GM23338 (cell line): ENCODE measurements at regions not wholly inside any gene's neighbourhood (a gene's known extent, or its start where the extent isn't known, plus 50 kb on each side); places are given as distances from the start of the nearest gene placed in this dataset.

Experiments used
- ATAC-seq: fragments of 200-7000 bp; cut with Tn5 transposase; 3 replicates; pipeline ENCODE4 v1.9.1; 2020
- DNase-seq: peaks from one replicate; pipeline ENCODE4 v3.0.0-alpha.2; 2015; ENCODE audit warnings: low spot score
- H2AFZ ChIP-seq: fragments of 200-600 bp; sonication (generic); 2 replicates; pipeline ENCODE4 v1.8.0; 2016; ENCODE audit warnings: antibody characterized with exemption, mild to moderate bottlenecking, moderate library complexity
- H3F3A ChIP-seq: fragments of 200-600 bp; sonication (generic); replicated peaks from 2 replicates; pipeline ENCODE4 v1.8.0; 2017; ENCODE audit warnings: antibody characterized with exemption, mixed run types, low read depth
- H3K27ac ChIP-seq: fragments of 200-600 bp; sonication (generic); 2 replicates; pipeline ENCODE4 v1.6.1; 2016; ENCODE audit warnings: low read depth
- H3K27me3 ChIP-seq: fragments of 200-600 bp; sonication (generic); 2 replicates; pipeline ENCODE4 v1.8.0; 2016; ENCODE audit warnings: mild to moderate bottlenecking, mixed run types, moderate library complexity; ENCODE audit not compliant: insufficient read depth
- H3K36me3 ChIP-seq: fragments of 200-600 bp; sonication (generic); 2 replicates; pipeline ENCODE4 v1.8.0; 2016; ENCODE audit warnings: mild to moderate bottlenecking; ENCODE audit not compliant: insufficient read depth
- H3K4me1 ChIP-seq: fragments of 200-600 bp; sonication (generic); 2 replicates; pipeline ENCODE4 v1.8.0; 2016; ENCODE audit warnings: mild to moderate bottlenecking, moderate library complexity; ENCODE audit not compliant: insufficient read depth
- H3K4me2 ChIP-seq: fragments of 200-600 bp; sonication (generic); 2 replicates; pipeline ENCODE4 v1.7.1; 2017; ENCODE audit warnings: mixed run types
- H3K4me3 ChIP-seq: fragments of 200-600 bp; sonication (generic); 2 replicates; pipeline ENCODE4 v1.6.1; 2016; ENCODE audit warnings: mixed run types
- H3K79me2 ChIP-seq: fragments of 200-600 bp; sonication (generic); replicated peaks from 2 replicates; pipeline ENCODE4 v1.8.0; 2017; ENCODE audit warnings: mild to moderate bottlenecking; ENCODE audit not compliant: insufficient read depth
- H3K9me2 ChIP-seq: fragments of 200-600 bp; sonication (generic); 2 replicates; pipeline ENCODE4 v1.8.0; 2017; ENCODE audit not compliant: insufficient read depth
- H4K20me1 ChIP-seq: fragments of 200-600 bp; sonication (generic); replicated peaks from 2 replicates; pipeline ENCODE4 v1.8.0; 2017; ENCODE audit warnings: mild to moderate bottlenecking; ENCODE audit not compliant: insufficient read depth
- H3K27ac Mint-ChIP-seq: 2 replicates; pipeline ENCODE4 v1.8.0; 2020; ENCODE audit warnings: inconsistent platforms, mild to moderate bottlenecking, moderate library complexity, mixed read lengths
- H3K27me3 Mint-ChIP-seq: 3 replicates; pipeline ENCODE4 v1.8.0; 2022; ENCODE audit warnings: low read depth, mild to moderate bottlenecking, moderate library complexity, mixed read lengths, inconsistent platforms; ENCODE audit not compliant: insufficient read depth, poor library complexity
- H3K36me3 Mint-ChIP-seq: 3 replicates; pipeline ENCODE4 v1.8.0; 2021; ENCODE audit warnings: low read depth, mild to moderate bottlenecking, inconsistent platforms, moderate library complexity, mixed read lengths
- H3K4me1 Mint-ChIP-seq: 3 replicates; pipeline ENCODE4 v1.8.0; 2020; ENCODE audit warnings: mild to moderate bottlenecking, inconsistent platforms, mixed read lengths
- H3K4me3 Mint-ChIP-seq: 3 replicates; pipeline ENCODE4 v1.8.0; 2021; ENCODE audit warnings: moderate library complexity, mild to moderate bottlenecking, inconsistent platforms, mixed read lengths
- H3K9me3 Mint-ChIP-seq: 3 replicates; pipeline ENCODE4 v1.8.0; 2020; ENCODE audit warnings: moderate library complexity, mild to moderate bottlenecking, inconsistent platforms, mixed read lengths
- CREB1 ChIP-seq: fragments of 250-450 bp; sonication (Bioruptor Pico); IDR thresholded peaks from 2 replicates; pipeline ENCODE4 v1.5.0; 2020; ENCODE audit warnings: low read depth, mild to moderate bottlenecking, moderate library complexity
- EZH2 ChIP-seq: fragments of 200-600 bp; sonication (generic); IDR thresholded peaks from one replicate; pipeline ENCODE4 v1.8.0; 2017; ENCODE audit warnings: antibody characterized with exemption, mild to moderate bottlenecking, low read depth; ENCODE audit not compliant: unreplicated experiment
- EZH2phosphoT487 ChIP-seq: fragments of 200-600 bp; sonication (generic); IDR thresholded peaks from one replicate; pipeline ENCODE4 v1.8.1; 2018; ENCODE audit warnings: antibody characterized with exemption; ENCODE audit not compliant: unreplicated experiment
- JUNB ChIP-seq: IDR thresholded peaks from one replicate; pipeline ENCODE4 v1.6.1; 2016; ENCODE audit warnings: antibody characterized with exemption; ENCODE audit not compliant: unreplicated experiment
- NANOG ChIP-seq: IDR thresholded peaks from 2 replicates; pipeline ENCODE4 v1.6.1; 2016; ENCODE audit warnings: antibody characterized with exemption, borderline replicate concordance
- ZNF114 ChIP-seq: fragments of 250-450 bp; sonication (Bioruptor Pico); IDR thresholded peaks from 2 replicates; pipeline ENCODE4 v1.5.0; 2020; ENCODE audit warnings: mild to moderate bottlenecking, moderate library complexity
- ZNF331 ChIP-seq: fragments of 250-450 bp; sonication (Bioruptor Pico); IDR thresholded peaks from 2 replicates; pipeline ENCODE4 v1.5.0; 2020; ENCODE audit warnings: low read depth, mild to moderate bottlenecking, moderate library complexity
- TF ChIP-seq, protein P1 (sequence below), 2 experiments: fragments of 200-600 bp in 1 of 2; sonication (generic) in 1 of 2; conservative IDR thresholded peaks; 2 replicates each; pipeline versions ENCODE4 v1.5.1 to v1.6.1; 2016 to 2017; ENCODE audit warnings: antibody characterized with exemption in 2 of 2, low read depth in 2 of 2, mild to moderate bottlenecking in 2 of 2, moderate library complexity in 1 of 2
- TF ChIP-seq, protein P2 (sequence below): IDR thresholded peaks from 2 replicates; pipeline ENCODE4 v1.6.1; 2016; ENCODE audit warnings: antibody characterized with exemption
- TF ChIP-seq, protein P3 (sequence below): fragments of 250-450 bp; sonication (Bioruptor Pico); IDR thresholded peaks from 2 replicates; pipeline ENCODE4 v1.5.0; 2020; ENCODE audit warnings: mild to moderate bottlenecking, moderate library complexity

DNA sequence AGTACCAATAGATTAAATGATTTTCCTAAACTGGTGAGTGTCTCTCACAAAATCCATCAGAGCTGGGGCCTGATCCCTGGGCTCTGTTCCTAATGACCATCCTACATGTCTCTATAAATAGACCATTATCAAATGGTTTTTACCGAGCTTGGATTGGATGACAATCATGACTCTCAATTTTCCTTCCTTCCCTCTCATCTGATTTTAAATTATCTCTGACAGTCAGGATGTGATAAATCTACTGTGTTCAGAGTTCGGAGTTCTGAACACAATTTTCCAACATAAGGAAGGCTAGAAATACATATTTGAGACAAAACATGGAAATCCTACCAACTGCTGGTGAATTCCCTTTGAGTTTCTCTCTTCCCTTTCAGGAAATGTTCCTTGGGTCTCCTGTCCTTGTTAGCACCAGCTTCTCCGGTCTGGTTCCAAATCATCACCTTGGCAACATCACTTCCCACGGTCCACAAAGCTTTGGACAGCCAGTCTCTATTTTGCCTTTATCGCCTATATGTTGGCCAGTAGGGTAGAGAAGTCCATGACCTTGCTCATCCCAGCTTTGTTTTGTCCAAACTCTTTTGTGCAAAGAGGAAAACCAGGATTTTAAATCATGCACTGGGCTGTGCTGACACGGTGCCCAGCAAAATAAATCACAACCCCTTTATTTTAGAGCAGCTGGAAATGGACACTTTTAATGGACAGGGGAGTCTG lies 139.6 kb upstream of the ITGA6 start:
- no peaks in the 10 kb centered on the region for H4K20me1 ChIP-seq
- H3K27ac ChIP-seq: no peak overlapping the region
- no peak overlapping the region for H3K4me2 ChIP-seq
- peaks cover 14% of the 10 kb centered on the region; the same call in 1 of the 2 replicates for H3K9me2 ChIP-seq
- Mint-ChIP-seq H3K9me3 (peaks cover 3% of the 10 kb centered on the region; the same call in 2 of the 3 replicates), H3K4me1 (peaks cover 28% of the 10 kb centered on the region), H3K27me3 (peaks cover 7% of the 10 kb centered on the region), H3K36me3 (peaks cover 3% of the 10 kb centered on the region; the same call in 1 of the 3 replicates), H3K27ac (no peak overlapping the region), H3K4me3 (no peak overlapping the region)
- no peaks in the 10 kb centered on the region for H3K27me3 ChIP-seq
- peaks cover 25% of the 10 kb centered on the region for H3K4me1 ChIP-seq
- no peak for DNase-seq
- no peaks in the 10 kb centered on the region for H3F3A ChIP-seq
- H3K4me3 ChIP-seq: no peak overlapping the region
- no peaks in the 10 kb centered on the region for H3K79me2 ChIP-seq
- TF ChIP-seq EZH2: no peak
- TF ChIP-seq, protein P1, sequence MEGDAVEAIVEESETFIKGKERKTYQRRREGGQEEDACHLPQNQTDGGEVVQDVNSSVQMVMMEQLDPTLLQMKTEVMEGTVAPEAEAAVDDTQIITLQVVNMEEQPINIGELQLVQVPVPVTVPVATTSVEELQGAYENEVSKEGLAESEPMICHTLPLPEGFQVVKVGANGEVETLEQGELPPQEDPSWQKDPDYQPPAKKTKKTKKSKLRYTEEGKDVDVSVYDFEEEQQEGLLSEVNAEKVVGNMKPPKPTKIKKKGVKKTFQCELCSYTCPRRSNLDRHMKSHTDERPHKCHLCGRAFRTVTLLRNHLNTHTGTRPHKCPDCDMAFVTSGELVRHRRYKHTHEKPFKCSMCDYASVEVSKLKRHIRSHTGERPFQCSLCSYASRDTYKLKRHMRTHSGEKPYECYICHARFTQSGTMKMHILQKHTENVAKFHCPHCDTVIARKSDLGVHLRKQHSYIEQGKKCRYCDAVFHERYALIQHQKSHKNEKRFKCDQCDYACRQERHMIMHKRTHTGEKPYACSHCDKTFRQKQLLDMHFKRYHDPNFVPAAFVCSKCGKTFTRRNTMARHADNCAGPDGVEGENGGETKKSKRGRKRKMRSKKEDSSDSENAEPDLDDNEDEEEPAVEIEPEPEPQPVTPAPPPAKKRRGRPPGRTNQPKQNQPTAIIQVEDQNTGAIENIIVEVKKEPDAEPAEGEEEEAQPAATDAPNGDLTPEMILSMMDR (conservative IDR thresholded peaks at IDR 0.05; ENCODE audit: low read depth in 2 of 2): no peak
- H3K36me3 ChIP-seq: no peaks in the 10 kb centered on the region
- ATAC-seq: no peak
- no peak overlapping the region for H2AFZ ChIP-seq

DNA sequence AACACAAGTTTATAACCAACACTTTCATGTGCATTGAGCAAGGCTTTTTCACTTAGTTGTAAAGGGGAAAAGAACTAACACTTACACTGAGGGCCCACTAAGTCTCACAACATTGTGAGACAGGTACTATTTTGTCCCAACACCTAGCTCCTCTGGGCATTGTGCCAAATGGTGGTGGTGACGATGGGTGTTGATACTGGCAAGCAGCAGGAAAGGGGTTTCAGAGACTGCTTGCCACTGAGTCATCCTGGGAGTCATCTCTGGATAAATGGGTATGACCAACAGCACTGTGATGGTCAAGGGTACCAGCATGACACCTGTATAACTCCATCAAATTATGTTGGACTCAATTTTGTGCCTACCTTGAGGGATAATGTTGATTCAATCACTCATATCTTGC lies 138.8 kb upstream of the ITGA6 start:
- Histone ChIP-seq H4K20me1 (no peaks in the 10 kb centered on the region), H3K27me3 (no peaks in the 10 kb centered on the region), H3K9me2 (peaks cover 14% of the 10 kb centered on the region; the same call in 1 of the 2 replicates), H3K79me2 (no peaks in the 10 kb centered on the region), H3K4me3 (no peak overlapping the region), H3K4me2 (no peak overlapping the region), H2AFZ (no peak overlapping the region), H3K36me3 (no peaks in the 10 kb centered on the region), H3K4me1 (peaks cover 19% of the 10 kb centered on the region), H3F3A (no peaks in the 10 kb centered on the region), H3K27ac (no peak overlapping the region)
- peaks cover 3% of the 10 kb centered on the region; the same call in 1 of the 3 replicates for H3K36me3 Mint-ChIP-seq
- peaks cover 7% of the 10 kb centered on the region for H3K27me3 Mint-ChIP-seq
- H3K4me3 Mint-ChIP-seq: no peak overlapping the region
- no peak overlapping the region for H3K27ac Mint-ChIP-seq
- ATAC-seq: no peak
- DNase-seq: no peak
- H3K4me1 Mint-ChIP-seq: peaks cover 23% of the 10 kb centered on the region
- H3K9me3 Mint-ChIP-seq: peaks cover 3% of the 10 kb centered on the region; the same call in 2 of the 3 replicates
- no peak for TF ChIP-seq NANOG
- no peak for TF ChIP-seq CREB1 (CRISPR knock-in tag)
- TF ChIP-seq JUNB: no peak
- no peak for TF ChIP-seq EZH2phosphoT487
- TF ChIP-seq, protein P2, sequence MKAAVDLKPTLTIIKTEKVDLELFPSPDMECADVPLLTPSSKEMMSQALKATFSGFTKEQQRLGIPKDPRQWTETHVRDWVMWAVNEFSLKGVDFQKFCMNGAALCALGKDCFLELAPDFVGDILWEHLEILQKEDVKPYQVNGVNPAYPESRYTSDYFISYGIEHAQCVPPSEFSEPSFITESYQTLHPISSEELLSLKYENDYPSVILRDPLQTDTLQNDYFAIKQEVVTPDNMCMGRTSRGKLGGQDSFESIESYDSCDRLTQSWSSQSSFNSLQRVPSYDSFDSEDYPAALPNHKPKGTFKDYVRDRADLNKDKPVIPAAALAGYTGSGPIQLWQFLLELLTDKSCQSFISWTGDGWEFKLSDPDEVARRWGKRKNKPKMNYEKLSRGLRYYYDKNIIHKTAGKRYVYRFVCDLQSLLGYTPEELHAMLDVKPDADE: no peak
- TF ChIP-seq, protein P3, sequence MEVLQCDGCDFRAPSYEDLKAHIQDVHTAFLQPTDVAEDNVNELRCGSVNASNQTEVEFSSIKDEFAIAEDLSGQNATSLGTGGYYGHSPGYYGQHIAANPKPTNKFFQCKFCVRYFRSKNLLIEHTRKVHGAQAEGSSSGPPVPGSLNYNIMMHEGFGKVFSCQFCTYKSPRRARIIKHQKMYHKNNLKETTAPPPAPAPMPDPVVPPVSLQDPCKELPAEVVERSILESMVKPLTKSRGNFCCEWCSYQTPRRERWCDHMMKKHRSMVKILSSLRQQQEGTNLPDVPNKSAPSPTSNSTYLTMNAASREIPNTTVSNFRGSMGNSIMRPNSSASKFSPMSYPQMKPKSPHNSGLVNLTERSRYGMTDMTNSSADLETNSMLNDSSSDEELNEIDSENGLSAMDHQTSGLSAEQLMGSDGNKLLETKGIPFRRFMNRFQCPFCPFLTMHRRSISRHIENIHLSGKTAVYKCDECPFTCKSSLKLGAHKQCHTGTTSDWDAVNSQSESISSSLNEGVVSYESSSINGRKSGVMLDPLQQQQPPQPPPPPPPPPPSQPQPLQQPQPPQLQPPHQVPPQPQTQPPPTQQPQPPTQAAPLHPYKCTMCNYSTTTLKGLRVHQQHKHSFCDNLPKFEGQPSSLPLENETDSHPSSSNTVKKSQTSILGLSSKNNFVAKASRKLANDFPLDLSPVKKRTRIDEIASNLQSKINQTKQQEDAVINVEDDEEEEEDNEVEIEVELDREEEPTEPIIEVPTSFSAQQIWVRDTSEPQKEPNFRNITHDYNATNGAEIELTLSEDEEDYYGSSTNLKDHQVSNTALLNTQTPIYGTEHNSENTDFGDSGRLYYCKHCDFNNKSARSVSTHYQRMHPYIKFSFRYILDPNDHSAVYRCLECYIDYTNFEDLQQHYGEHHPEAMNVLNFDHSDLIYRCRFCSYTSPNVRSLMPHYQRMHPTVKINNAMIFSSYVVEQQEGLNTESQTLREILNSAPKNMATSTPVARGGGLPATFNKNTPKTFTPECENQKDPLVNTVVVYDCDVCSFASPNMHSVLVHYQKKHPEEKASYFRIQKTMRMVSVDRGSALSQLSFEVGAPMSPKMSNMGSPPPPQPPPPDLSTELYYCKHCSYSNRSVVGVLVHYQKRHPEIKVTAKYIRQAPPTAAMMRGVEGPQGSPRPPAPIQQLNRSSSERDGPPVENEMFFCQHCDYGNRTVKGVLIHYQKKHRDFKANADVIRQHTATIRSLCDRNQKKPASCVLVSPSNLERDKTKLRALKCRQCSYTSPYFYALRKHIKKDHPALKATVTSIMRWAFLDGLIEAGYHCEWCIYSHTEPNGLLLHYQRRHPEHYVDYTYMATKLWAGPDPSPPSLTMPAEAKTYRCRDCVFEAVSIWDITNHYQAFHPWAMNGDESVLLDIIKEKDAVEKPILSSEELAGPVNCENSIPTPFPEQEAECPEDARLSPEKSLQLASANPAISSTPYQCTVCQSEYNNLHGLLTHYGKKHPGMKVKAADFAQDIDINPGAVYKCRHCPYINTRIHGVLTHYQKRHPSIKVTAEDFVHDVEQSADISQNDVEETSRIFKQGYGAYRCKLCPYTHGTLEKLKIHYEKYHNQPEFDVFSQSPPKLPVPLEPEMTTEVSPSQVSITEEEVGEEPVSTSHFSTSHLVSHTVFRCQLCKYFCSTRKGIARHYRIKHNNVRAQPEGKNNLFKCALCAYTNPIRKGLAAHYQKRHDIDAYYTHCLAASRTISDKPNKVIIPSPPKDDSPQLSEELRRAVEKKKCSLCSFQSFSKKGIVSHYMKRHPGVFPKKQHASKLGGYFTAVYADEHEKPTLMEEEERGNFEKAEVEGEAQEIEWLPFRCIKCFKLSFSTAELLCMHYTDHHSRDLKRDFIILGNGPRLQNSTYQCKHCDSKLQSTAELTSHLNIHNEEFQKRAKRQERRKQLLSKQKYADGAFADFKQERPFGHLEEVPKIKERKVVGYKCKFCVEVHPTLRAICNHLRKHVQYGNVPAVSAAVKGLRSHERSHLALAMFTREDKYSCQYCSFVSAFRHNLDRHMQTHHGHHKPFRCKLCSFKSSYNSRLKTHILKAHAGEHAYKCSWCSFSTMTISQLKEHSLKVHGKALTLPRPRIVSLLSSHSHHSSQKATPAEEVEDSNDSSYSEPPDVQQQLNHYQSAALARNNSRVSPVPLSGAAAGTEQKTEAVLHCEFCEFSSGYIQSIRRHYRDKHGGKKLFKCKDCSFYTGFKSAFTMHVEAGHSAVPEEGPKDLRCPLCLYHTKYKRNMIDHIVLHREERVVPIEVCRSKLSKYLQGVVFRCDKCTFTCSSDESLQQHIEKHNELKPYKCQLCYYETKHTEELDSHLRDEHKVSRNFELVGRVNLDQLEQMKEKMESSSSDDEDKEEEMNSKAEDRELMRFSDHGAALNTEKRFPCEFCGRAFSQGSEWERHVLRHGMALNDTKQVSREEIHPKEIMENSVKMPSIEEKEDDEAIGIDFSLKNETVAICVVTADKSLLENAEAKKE (CRISPR knock-in tag): no peak
- TF ChIP-seq, protein P1 (conservative IDR thresholded peaks at IDR 0.05; ENCODE audit: low read depth in 2 of 2): no peak
- TF ChIP-seq ZNF114: no peak
- no peak for TF ChIP-seq ZNF331 (CRISPR knock-in tag)
